Non-pigmented ciliary epithelial cell (primary cell): ENCODE measurements at regions not wholly inside any gene's neighbourhood (a gene's known extent, or its start where the extent isn't known, plus 50 kb on each side); places are given as distances from the start of the nearest gene placed in this dataset.
"Not testable (repeated sequence)": the region's sequence is repeated elsewhere in the genome, so short reads cannot be mapped to it uniquely, and the experiment has no call there.

Experiments used
- DNase-seq: peaks from one replicate; pipeline ENCODE4 v3.0.0-alpha.2; 2010; ENCODE audit warnings: low read depth

DNA sequence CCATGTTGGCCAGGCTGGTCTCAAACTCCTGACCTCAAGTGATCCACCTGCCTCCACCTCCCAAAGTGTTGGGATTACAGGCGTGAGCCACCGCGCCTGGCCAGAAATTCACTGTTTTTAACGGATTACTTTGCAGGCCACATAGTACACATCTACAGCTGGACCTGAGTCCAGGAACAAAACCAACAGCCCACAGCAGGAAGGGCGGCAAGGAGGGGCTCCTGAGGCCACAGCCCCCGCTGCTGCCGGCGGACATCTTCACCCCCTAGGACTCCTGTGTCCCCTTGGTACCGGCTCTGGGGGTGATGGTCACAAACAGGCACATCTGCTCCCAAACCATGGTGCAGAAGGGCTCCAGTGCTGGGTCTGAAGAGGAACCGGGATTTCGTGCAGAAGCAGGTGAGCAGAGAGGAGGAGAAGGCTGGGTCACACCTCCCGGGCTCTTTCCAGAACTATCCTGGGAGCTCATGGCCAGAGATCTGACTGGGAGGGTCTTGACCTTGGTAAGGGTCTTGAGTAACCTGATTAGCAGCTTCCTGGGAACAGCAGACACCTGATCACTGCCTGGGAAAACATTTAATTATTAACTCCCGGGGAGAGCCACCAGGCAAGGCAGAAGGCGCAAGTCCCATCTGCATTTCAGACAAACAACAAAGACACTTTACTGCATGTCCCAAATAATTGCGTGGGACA, 99.9 kb downstream of the SHANK2 start:
- DNase-seq: not testable (repeated sequence)

DNA sequence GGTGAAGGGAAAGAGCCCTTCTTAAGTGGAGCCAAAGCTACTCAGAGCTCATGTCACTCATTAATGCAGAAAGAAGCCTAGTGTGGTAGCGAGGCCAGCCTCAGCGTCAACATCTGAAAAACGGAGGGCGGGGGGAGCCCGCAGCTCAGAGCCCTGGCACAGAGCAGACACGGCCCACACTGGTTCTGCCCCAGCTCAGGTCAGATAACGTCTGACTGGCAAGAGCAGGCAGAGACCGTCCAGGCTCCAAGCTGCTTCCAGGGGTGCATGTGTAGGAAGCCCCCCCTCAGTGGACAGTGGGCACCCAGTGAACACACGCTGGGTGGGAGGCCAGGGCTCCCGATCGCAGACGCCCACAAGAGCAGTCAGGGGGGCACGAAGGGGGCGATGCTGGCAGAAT, 100.8 kb downstream of the SHANK2 start:
- DNase-seq: no peak

DNA sequence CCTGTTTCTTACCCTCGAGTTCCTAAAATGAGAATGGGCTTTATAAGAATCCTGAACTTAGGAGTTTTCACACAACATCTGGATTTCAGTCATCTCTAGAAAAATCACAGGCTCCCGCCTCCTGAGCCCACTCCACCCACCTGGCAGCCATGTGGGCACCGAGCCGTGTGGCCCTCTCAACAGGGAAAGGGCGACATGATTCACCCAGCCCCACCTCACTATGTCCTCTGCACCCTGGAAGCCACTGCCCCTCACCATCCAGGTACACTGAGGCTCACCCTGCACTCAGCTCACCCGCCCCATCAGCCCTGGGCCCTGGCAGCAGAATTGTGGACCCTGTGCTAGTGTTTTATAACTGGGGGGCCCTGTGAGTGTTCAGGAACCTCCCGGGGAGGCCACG, 101.5 kb downstream of the SHANK2 start:
- no peak for DNase-seq

DNA sequence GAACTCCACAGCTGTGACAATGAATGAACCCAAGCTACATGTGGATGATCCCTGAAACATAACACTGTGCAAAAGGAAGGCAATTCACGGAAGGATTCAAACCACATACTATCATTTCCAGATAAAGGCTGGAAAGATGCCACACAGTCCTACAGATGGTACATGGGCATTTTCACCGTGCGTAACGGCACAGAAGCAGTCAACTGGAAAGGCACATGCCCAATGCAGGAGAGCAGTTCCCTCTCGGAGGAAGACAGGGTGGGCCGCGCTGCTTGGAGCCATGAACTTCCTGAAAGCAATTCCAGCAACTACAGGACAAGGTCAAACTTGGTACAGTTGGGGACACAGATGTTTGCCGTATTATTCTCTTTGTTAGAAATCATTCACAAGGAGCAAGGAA, 103.7 kb downstream of the SHANK2 start:
- DNase-seq: no peak

DNA sequence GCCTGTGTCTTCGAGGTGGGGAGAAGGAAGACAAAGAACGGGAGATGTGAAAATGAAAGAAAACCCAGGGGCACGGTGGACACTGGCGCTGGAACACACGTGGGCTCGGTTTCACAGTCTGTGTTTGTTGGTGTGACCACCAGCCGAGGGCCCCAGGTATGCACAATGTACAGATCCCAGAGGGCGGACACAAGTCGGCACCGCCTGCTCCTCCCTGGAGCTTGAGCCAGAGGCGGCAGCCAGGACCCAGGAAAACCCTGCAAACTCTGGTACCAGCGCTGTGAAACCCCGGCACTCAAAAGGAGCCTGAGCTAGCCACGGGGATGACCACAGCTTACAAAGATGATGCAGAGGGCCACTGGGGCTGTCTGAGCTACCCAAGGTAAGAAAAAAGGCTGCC, 105.0 kb downstream of the SHANK2 start:
- DNase-seq: no peak

DNA sequence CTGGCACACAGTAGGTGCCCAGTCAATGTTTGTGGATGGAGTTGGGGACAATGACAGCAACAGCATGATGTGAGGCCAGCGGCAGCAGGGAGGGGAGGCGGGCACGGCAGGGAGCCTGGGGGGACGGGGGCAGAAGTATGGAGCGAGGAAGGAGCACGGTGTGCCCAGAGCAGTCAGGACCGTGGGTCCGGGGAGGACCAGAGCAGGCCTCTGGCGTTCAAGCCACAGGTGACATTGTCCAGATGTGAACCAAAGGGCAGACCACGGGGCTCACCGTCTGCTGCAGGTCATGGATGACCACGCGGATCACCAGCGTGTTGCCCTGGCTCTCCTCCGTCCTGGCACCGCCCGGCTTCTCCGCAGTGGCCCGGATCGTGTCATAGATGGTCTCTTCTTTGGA, 105.5 kb downstream of the SHANK2 start:
- DNase-seq: no peak

DNA sequence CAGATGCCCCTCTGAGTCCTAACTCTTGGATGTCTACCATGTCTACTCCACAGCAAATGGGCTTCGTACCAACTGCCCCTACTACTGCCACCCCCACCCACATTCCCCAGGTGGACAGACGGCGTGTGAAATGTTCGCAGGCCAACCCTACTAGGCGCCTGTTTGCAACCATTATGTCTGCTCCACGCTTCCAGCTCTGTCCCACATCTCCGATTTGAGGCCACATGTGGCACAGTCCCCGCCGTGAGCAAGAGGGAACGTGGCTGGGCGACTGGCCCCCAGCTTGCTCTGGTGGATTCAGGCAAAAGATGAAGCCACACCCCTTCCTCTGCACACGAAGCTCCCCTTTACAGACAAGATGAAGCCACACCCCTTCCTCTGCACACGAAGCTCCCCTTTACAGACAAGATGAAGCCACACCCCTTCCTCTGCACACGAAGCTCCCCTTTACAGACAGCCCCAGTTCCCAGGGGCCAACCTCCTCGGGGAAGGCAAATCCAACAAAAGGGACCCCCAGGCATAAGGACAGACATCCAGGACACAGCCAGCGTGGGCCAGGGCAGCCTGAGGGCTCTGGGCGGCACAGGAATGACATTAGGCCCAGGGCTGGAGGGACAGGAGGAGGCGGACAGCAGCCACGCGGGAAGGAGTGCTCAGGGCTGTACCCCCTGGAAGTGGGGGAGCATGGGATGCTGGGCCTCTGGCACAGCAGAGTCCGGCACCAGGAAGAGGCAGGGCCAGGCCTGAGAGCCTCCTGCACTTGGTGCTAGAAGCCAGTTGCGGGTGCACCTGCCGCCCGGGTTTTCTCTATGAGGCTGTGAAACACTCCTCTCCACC, 106.2 kb downstream of the SHANK2 start:
- no peak for DNase-seq

DNA sequence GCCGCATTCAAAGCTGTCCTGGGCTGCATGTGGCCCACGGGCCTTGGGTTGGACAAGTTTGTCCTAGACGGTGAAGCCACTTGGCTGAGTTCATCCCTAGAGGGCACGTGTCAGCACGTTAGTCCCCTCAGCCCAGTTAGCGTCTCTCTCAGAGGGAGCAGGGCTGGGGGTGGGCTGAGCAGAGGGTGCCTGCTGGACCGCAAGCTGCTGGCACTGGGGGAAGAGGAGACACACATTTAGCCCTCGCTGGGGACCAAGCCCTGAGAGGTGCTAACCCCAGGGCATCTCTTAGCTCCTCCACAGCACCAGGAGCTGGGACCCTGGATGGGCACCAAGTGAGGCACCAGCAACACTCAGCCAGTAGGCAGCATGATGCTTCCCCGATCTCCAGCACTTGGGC, 107.0 kb downstream of the SHANK2 start:
- no peak for DNase-seq

DNA sequence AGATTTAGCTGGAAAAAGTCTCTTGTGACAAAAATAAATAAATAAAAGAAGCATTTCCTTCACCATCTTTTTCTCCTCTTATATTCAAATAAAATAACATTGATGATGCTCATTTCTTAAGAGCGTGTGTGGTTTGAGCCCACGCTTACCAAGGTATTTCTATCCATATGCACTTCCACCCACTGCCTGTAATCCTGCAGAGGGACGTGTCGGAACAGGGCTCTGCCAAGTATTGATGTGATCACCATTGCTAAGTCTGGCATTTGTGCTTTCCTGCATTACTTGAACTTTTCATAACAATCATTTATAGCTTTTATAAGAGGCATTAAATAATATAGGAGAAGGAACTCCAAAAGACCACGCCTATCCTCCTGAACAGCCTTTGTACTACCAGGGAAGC, 107.6 kb downstream of the SHANK2 start:
- DNase-seq: no peak

DNA sequence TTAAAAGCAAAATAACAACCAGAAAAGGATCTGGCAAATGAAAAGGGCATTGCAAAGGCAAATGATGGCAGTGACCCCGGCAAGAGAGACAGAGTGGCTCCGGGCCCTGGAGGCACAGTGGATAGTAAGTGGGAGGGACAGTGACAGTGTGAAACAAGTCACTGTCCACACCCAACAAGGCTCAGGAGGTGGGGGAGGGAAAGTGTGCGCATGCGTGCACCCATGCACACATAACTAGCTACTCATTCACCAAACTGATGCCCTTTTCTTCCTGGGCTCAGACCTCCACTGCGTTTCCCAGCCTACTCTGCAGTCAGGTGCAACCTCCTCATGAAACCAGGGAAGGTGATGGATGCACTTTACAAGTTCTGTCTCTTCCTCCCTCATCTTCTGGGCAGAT, 108.4 kb downstream of the SHANK2 start:
- no peak for DNase-seq

DNA sequence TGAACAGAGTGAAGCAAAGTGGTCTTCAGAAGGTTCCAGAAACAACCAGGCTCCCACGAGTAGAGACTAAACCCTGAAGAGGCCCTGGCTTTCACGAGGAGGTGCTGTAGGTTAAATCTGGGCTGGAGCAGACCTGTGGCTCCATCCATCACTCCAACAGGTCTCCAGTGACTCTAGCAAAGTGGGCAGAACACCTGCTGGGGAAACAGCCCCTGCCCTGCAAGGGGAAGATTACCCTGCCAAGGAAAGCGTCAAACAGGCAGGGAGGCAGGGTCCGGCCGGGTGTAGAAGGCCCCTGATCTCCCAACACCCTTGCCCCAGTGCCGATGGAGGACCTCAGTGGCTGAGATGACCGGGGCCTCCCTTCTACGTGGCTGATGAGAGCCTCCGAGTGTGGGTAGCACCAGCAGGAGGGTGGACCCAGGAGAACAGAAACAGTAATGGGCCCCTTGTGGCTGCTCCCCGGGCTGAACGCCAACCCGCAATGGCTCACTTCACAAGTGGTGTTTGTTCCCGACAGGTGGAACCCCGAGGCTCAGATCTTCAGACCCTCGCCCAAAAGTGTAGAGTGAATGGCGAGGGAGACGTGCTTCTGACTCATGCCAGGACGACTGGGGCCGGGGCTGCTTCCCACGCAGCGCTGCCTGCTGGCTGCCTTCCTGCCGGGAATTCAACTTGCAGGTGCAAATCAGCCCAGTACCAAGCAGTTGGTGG, 112.0 kb downstream of the SHANK2 start:
- DNase-seq: no peak

DNA sequence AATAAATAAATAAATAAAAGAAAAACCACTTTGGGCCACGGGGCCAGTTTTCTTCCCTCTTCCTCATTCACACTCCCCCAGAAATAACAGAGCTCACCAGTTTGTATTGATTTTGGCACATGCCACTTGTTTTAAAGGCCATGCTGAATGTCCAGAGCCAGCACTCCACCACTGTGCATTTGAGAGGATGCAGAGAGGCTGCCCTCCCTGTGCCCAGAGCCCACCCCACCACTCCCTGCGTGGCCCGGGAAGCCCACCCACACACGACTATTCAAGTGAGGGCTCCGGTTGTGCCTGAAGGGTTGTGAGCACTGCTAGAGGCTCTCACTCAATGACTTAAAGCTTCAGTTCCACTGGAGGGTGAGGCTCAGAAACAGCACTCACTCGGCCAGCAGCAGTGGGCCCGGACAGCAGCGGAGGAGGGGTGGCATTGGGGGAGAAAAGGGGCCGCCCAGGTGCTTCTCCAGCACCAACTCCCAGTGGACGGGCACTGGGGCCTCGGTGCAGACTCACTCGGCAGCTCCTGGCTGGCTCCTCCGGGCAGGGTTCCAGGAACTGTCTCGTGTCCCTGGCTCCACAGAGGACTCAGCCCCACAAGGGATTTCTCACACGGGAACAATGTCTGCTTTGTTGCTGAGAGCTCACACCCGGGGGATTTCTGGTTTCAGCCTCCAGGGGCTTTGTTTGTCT, 112.7 kb downstream of the SHANK2 start:
- no peak for DNase-seq

DNA sequence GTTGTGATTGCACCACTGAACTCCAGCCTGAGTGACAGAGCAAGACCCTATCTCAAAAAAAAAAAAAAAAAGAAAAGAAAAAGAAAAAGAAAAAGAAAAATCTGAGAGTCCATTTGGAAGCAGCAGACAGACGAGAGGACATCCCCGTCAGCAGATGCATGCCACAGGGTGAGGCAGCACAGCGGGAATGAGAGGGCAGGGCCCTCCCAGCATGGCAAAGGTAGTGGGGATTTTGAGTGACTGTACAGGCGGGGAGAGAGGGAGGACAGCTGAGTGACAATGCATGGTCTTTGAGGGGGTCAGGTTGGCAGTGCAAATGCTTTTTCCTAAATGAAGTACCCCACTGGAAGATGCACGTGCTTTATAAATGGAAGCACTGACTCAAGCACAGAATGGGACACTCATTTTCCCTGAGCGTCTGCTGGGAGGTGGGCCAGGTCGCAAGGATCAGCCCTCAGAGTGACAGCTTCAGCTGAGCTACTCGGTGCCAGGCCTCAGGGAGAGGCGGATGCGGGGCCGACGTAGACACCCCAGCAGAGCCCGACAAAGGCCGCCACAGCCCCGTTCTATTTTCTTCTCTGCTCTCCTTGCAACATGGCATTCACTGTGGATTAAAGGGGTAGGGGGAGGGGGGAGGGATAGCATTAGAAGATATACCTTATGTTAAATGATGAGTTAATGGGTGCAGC, 113.5 kb downstream of the SHANK2 start:
- DNase-seq: no peak

DNA sequence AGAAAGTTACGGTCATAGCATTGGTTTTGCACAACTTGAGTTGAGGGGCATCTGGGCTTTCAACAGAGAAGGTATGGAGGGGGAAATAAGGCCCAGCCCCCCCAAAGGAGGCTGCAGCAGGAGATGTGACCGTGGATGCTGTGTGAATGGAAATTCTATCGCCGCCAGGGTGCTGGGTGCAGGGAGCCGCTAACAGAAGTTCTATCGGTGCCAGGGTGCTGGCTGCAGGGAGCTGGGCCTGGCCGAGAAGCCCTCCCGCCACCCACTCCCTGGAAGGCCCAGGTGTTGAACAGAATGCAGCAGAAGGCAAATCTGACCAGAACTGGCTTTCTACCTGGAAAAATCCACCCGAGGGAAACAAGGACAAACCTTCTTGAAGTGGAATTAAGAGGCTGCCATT, 115.0 kb downstream of the SHANK2 start:
- no peak for DNase-seq

DNA sequence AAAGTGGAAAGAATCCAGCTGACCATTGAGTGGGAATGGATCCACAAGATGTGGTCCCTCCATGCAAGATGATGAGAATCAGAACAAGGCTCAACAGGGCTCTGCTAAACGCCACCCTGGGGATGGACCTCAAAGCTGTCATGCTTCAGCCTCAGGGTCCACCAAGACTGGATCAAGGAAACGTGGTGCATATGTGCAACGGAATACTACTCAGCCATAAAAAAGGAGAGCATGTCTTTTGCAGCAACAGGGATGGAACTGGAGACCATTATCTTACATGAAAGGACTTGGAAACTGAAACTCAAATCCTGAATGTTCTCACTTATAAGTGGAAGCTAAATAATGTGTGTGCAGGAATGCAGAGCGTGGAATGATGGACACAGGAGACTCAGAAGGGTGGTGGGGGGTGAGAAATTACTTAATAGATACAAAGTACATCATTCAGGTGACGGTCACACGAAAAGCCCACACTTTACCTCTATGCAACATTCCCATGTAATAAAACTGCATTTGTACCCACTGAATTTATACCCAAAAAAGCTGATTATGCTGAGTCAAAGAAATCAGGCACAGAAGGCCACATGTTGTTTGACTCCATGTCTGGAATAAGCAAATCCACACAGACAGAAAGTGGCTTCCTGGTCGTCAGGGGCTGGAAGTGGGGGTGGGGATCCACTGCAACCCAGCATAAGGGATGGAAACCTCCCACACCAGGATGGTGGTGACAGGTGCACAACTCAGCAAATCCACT, 116.1 kb downstream of the SHANK2 start:
- DNase-seq: no peak

DNA sequence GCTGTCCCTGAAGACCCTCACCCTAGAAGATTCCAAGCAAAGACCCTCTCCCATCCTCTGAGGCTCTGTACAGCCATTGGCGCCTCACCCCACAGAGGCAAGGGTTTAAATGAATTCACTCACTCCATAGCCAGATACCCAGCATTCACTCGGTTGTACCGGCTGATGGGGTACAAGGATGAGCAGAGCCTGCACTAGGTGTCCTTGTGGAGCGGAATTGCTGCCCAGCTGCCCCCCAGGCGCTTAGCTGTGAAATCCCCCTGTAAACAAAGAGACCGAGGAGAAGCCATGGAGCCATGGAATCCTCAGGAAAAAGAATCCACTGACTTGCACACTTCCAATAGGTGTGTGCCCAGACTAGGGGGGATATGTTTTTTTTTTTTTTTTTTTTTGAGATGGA, 117.3 kb downstream of the SHANK2 start:
- DNase-seq: no peak

DNA sequence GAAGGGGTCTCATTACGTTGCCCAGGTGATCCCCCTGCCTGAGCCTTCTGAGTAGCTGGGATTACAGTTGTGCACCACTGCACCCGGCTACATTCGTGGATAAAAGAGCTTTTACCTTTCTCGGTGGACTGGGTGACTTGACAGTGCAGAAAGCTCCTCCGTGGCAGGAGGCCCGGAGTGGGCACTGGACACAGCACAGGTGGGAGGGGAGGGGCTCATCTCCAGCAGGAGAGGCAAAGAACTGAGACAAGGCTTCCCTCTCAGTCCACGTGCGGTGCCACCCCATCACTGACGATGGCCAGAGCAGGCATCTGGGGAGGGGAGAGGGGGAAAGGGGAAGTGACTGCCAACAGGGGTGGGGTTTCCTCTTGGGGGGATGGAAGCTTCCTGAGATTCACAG, 118.4 kb downstream of the SHANK2 start:
- DNase-seq: no peak

DNA sequence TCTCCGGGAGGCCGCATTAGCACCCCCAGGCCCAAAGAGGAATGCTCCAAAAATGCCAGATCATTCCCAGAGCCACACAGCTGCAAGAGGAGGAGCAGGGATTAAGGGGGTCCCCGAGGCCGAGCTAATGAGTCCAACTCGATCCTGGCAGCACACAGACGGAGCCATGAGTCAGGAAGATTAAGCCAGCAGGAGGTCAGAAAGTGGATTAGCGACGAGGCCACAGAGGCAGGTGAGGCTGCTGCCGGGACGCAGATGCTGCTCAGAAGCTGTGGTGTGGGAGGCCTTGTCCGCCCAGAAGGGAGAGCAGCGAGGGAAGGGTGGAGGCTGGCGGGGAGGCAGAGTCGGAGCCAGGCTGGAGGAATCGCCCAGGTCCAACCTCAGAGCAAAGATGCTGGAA, 120.5 kb downstream of the SHANK2 start:
- DNase-seq: no peak

DNA sequence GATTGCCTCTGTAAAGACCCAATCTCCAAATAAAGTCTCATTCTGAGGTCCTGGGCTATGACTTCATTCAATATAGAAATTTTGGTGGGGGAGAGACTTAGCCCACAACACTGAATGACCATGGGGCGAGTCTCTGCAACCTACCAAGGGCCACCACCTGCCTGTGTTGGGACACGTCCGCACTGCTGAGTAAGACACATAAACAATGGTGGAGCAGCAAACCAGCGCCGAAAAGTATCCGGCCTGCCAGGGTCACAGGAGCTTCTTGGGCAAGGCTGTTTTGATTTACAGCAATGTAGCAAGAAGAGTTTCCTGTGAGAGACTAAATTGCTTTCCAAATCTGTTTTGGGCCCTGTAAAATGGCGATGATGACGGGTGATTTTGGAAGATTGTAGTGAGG, 122.3 kb downstream of the SHANK2 start:
- DNase-seq: no peak

DNA sequence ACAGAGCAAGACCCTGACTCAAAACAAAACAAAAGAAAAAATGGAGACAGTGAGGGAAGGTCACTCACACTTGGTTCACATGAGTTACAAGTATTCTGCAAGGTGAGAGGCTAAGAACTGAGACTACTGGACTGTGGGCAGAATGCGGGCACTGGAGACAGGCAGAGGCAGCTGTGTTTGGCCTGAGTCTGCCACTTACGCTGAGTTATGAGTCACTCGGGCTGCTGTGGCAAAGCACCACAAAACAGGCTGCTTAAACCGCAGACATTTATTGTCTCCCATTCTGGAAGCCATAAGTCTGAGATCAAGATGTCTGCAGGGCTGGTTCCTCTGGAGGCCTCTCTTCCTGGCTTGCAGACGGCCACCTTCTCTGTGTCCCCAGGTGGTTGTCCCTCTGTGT, 122.8 kb downstream of the SHANK2 start:
- DNase-seq: no peak

DNA sequence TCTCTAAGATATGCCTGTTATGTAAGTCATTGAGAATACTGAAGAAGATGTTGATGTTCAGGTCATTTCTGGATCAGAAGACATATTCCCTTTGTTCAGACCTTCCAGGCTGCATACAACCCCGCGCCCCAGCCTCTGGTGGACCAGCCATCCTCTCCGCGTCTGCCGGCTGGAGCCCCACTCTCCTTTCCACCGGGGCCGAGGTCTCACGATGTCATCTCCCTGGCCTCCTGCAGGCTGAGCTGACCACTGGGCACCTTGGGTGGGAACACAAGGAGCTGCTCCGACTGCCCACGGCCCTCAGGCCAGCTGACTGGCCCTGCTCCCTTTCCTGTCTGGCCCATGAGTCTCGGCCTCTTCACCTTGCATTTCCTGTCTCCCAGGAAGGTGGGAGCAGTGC, 124.6 kb downstream of the SHANK2 start:
- DNase-seq: no peak
